ENCODE measurements at regions not wholly inside any gene's neighbourhood (a gene's known extent, or its start where the extent isn't known, plus 50 kb on each side); places are given as distances from the start of the nearest gene placed in this dataset.

DNA sequence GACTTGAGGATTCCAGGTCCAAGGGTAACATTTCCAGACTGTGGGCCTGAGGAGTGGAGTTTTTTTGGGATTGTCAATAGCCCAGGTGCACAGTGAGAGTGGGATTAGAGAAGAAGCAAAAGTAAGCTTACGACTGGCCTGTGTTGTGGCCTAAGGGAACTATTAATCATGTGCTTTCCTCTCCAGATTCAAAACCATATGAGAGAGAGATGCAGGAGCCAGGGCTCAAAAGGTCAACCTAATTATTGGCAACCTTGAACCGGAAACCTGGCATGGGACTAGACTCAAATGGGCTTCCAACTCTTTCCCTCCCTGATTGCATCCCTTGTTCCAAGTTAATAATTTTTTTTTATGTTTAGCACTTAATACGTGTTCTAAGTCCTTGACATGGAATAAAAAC is 242.1 kb upstream of the THRB start:
- H3K79me2 ChIP-seq (ENCODE audit: control insufficient read depth, insufficient read depth, low read length): no peaks in the 10 kb centered on the region
- no peaks in the 10 kb centered on the region for H3K9me1 ChIP-seq (ENCODE audit: control insufficient read depth, extremely low read depth, insufficient read depth, low read length)
- H3K4me3 ChIP-seq (ENCODE audit: control insufficient read depth in 2 of 3, extremely low read depth in 1 of 3, insufficient read depth in 2 of 3, low read depth in 1 of 3, low read length in 3 of 3): no peak overlapping the region
- no peak overlapping the region for H3K4me2 ChIP-seq (ENCODE audit: control insufficient read depth, extremely low read depth, insufficient read depth, low read depth, low read length)
- H3K9me3 ChIP-seq (ENCODE audit: control insufficient read depth, low read depth, low read length): peaks cover 7% of the 10 kb centered on the region
- H2AFZ ChIP-seq (ENCODE audit: control insufficient read depth, low read length): no peak overlapping the region
- TF ChIP-seq EZH2 (IDR thresholded peaks at IDR 0.05; ENCODE audit: low read length): no peak
- TF ChIP-seq, protein P1, sequence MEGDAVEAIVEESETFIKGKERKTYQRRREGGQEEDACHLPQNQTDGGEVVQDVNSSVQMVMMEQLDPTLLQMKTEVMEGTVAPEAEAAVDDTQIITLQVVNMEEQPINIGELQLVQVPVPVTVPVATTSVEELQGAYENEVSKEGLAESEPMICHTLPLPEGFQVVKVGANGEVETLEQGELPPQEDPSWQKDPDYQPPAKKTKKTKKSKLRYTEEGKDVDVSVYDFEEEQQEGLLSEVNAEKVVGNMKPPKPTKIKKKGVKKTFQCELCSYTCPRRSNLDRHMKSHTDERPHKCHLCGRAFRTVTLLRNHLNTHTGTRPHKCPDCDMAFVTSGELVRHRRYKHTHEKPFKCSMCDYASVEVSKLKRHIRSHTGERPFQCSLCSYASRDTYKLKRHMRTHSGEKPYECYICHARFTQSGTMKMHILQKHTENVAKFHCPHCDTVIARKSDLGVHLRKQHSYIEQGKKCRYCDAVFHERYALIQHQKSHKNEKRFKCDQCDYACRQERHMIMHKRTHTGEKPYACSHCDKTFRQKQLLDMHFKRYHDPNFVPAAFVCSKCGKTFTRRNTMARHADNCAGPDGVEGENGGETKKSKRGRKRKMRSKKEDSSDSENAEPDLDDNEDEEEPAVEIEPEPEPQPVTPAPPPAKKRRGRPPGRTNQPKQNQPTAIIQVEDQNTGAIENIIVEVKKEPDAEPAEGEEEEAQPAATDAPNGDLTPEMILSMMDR (optimal IDR thresholded peaks at IDR 0.05 in 1 of 3, IDR thresholded peaks at IDR 0.05 in 1 of 3, conservative IDR thresholded peaks at IDR 0.05 in 1 of 3; ENCODE audit: extremely low read depth in 1 of 3, insufficient read depth in 2 of 3, low read length in 3 of 3): no peak
- H4K20me1 ChIP-seq (ENCODE audit: control insufficient read depth, extremely low read depth, insufficient read depth, low read length): no peaks in the 10 kb centered on the region
- dilution Hi-C loops (cut with MboI; ENCODE audit: extremely low pct_ligation_motif_present, low sequenced_read_pairs): no loop called here
- DNase-seq (ENCODE audit: low read depth, low spot score): no peak
- H3K9ac ChIP-seq (ENCODE audit: control insufficient read depth, extremely low read depth, insufficient read depth, low read length): no peak overlapping the region
- no peaks in the 10 kb centered on the region for H3K4me1 ChIP-seq (ENCODE audit: control insufficient read depth, extremely low read depth, insufficient read depth, low read length)
- no peaks in the 10 kb centered on the region for H3K36me3 ChIP-seq (ENCODE audit: control insufficient read depth in 2 of 2, extremely low read depth in 1 of 2, insufficient read depth in 2 of 2, low read length in 2 of 2)
- H3K27ac ChIP-seq (ENCODE audit: control insufficient read depth, insufficient read depth, low read length): no peak overlapping the region
- no peaks in the 10 kb centered on the region for H3K27me3 ChIP-seq (ENCODE audit: control insufficient read depth, extremely low read depth, insufficient read depth, low read length)
- FAIRE-seq: no peak

DNA sequence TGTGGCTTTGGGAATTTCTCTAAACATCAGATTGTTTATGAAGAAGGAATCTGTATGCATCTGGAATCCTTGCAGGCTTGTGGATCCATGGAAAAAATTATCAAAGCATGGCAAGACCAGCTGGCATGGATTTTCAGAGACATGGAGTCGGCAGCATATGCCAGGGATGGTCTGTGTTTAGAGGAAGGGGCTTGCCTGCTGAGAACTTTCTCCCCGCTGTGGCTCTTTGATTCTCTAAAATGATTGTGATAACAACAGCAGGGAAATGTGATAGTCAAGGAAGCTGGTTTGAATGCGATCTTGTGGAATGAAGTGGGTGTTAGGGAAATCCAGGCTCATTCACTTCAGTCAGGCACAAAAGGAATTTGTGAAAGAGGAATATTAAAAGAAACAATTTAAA is 245.7 kb upstream of the THRB start:
- dilution Hi-C loops (cut with MboI; ENCODE audit: extremely low pct_ligation_motif_present, low sequenced_read_pairs): no loop called here
- H3K4me2 ChIP-seq (ENCODE audit: control insufficient read depth, extremely low read depth, insufficient read depth, low read depth, low read length): no peak overlapping the region
- no peaks in the 10 kb centered on the region for H3K9me1 ChIP-seq (ENCODE audit: control insufficient read depth, extremely low read depth, insufficient read depth, low read length)
- no peaks in the 10 kb centered on the region for H3K79me2 ChIP-seq (ENCODE audit: control insufficient read depth, insufficient read depth, low read length)
- no peak overlapping the region for H3K9ac ChIP-seq (ENCODE audit: control insufficient read depth, extremely low read depth, insufficient read depth, low read length)
- H3K36me3 ChIP-seq (ENCODE audit: control insufficient read depth in 2 of 2, extremely low read depth in 1 of 2, insufficient read depth in 2 of 2, low read length in 2 of 2): no peaks in the 10 kb centered on the region
- no peaks in the 10 kb centered on the region for H3K27me3 ChIP-seq (ENCODE audit: control insufficient read depth, extremely low read depth, insufficient read depth, low read length)
- FAIRE-seq: no peak
- H3K4me3 ChIP-seq (ENCODE audit: control insufficient read depth in 2 of 3, extremely low read depth in 1 of 3, insufficient read depth in 2 of 3, low read depth in 1 of 3, low read length in 3 of 3): no peak overlapping the region
- H3K4me1 ChIP-seq (ENCODE audit: control insufficient read depth, extremely low read depth, insufficient read depth, low read length): no peaks in the 10 kb centered on the region
- no peak overlapping the region for H3K27ac ChIP-seq (ENCODE audit: control insufficient read depth, insufficient read depth, low read length)
- H2AFZ ChIP-seq (ENCODE audit: control insufficient read depth, low read length): no peak overlapping the region
- H3K9me3 ChIP-seq (ENCODE audit: control insufficient read depth, low read depth, low read length): no peaks in the 10 kb centered on the region
- H4K20me1 ChIP-seq (ENCODE audit: control insufficient read depth, extremely low read depth, insufficient read depth, low read length): no peaks in the 10 kb centered on the region
- DNase-seq (ENCODE audit: low read depth, low spot score): no peak
- TF ChIP-seq, protein P1 (optimal IDR thresholded peaks at IDR 0.05 in 1 of 3, IDR thresholded peaks at IDR 0.05 in 1 of 3, conservative IDR thresholded peaks at IDR 0.05 in 1 of 3; ENCODE audit: extremely low read depth in 1 of 3, insufficient read depth in 2 of 3, low read length in 3 of 3): no peak
- no peak for TF ChIP-seq EZH2 (IDR thresholded peaks at IDR 0.05; ENCODE audit: low read length)
